ENCODE measurements at regions not wholly inside any gene's neighbourhood (a gene's known extent, or its start where the extent isn't known, plus 50 kb on each side); places are given as distances from the start of the nearest gene placed in this dataset.
"Not testable (repeated sequence)": the region's sequence is repeated elsewhere in the genome, so short reads cannot be mapped to it uniquely, and the experiment has no call there.

- not testable (repeated sequence) for H3K4me3 ChIP-seq (ENCODE audit: low read depth in 1 of 2, low read length in 2 of 2)
Measured at GRCh38 chr2:131618320-131618719, 90.6 kb downstream of the CCDC74A start.

GRCh38 chr2:131622874-131623273 is 95.2 kb downstream of the CCDC74A start:
- not testable (repeated sequence) for H3K36me3 ChIP-seq (ENCODE audit: control insufficient read depth in 1 of 2, insufficient read depth in 2 of 2, low read length in 2 of 2); H3K27ac ChIP-seq (ENCODE audit: low read length); H3K27me3 ChIP-seq (ENCODE audit: low read depth, low read length); H3K4me1 ChIP-seq (ENCODE audit: control insufficient read depth in 1 of 2, insufficient read depth in 2 of 2, low read length in 2 of 2); H3K4me3 ChIP-seq (ENCODE audit: low read depth in 1 of 2, low read length in 2 of 2); H3K9me3 ChIP-seq (ENCODE audit: control insufficient read depth in 1 of 2, low read length in 2 of 2)

More at GRCh38 chr2:131618320-131618719, 90.6 kb downstream of the CCDC74A start:
- H3K27me3 ChIP-seq (ENCODE audit: low read depth, low read length); H3K4me1 ChIP-seq (ENCODE audit: control insufficient read depth in 1 of 2, insufficient read depth in 2 of 2, low read length in 2 of 2); H3K27ac ChIP-seq (ENCODE audit: low read length); H3K36me3 ChIP-seq (ENCODE audit: control insufficient read depth in 1 of 2, insufficient read depth in 2 of 2, low read length in 2 of 2); H3K9me3 ChIP-seq (ENCODE audit: control insufficient read depth in 1 of 2, low read length in 2 of 2): not testable (repeated sequence)

GRCh38 chr2:131626011-131626410 is 98.3 kb downstream of the CCDC74A start:
- not testable (repeated sequence) for H3K27ac ChIP-seq (ENCODE audit: low read length); H3K4me3 ChIP-seq (ENCODE audit: low read depth in 1 of 2, low read length in 2 of 2); H3K9me3 ChIP-seq (ENCODE audit: control insufficient read depth in 1 of 2, low read length in 2 of 2); H3K27me3 ChIP-seq (ENCODE audit: low read depth, low read length); H3K36me3 ChIP-seq (ENCODE audit: control insufficient read depth in 1 of 2, insufficient read depth in 2 of 2, low read length in 2 of 2); H3K4me1 ChIP-seq (ENCODE audit: control insufficient read depth in 1 of 2, insufficient read depth in 2 of 2, low read length in 2 of 2)

GRCh38 chr2:131626565-131626964 is 98.9 kb downstream of the CCDC74A start:
- H3K4me1 ChIP-seq (ENCODE audit: control insufficient read depth in 1 of 2, insufficient read depth in 2 of 2, low read length in 2 of 2); H3K4me3 ChIP-seq (ENCODE audit: low read depth in 1 of 2, low read length in 2 of 2); H3K27ac ChIP-seq (ENCODE audit: low read length); H3K9me3 ChIP-seq (ENCODE audit: control insufficient read depth in 1 of 2, low read length in 2 of 2); H3K27me3 ChIP-seq (ENCODE audit: low read depth, low read length); H3K36me3 ChIP-seq (ENCODE audit: control insufficient read depth in 1 of 2, insufficient read depth in 2 of 2, low read length in 2 of 2): not testable (repeated sequence)

- H3K9me3 ChIP-seq (ENCODE audit: control insufficient read depth in 1 of 2, low read length in 2 of 2); H3K27ac ChIP-seq (ENCODE audit: low read length); H3K27me3 ChIP-seq (ENCODE audit: low read depth, low read length); H3K4me1 ChIP-seq (ENCODE audit: control insufficient read depth in 1 of 2, insufficient read depth in 2 of 2, low read length in 2 of 2); H3K4me3 ChIP-seq (ENCODE audit: low read depth in 1 of 2, low read length in 2 of 2); H3K36me3 ChIP-seq (ENCODE audit: control insufficient read depth in 1 of 2, insufficient read depth in 2 of 2, low read length in 2 of 2): not testable (repeated sequence)
Measured at GRCh38 chr2:131627777-131628176, 100.1 kb downstream of the CCDC74A start.

- not testable (repeated sequence) for H3K36me3 ChIP-seq (ENCODE audit: control insufficient read depth in 1 of 2, insufficient read depth in 2 of 2, low read length in 2 of 2); H3K4me1 ChIP-seq (ENCODE audit: control insufficient read depth in 1 of 2, insufficient read depth in 2 of 2, low read length in 2 of 2); H3K4me3 ChIP-seq (ENCODE audit: low read depth in 1 of 2, low read length in 2 of 2); H3K27me3 ChIP-seq (ENCODE audit: low read depth, low read length); H3K27ac ChIP-seq (ENCODE audit: low read length); H3K9me3 ChIP-seq (ENCODE audit: control insufficient read depth in 1 of 2, low read length in 2 of 2)
Measured at GRCh38 chr2:131631648-131632047, 104.0 kb downstream of the CCDC74A start.

GRCh38 chr2:131633405-131633804 is 105.7 kb downstream of the CCDC74A start:
- H3K27me3 ChIP-seq (ENCODE audit: low read depth, low read length); H3K4me3 ChIP-seq (ENCODE audit: low read depth in 1 of 2, low read length in 2 of 2); H3K27ac ChIP-seq (ENCODE audit: low read length); H3K36me3 ChIP-seq (ENCODE audit: control insufficient read depth in 1 of 2, insufficient read depth in 2 of 2, low read length in 2 of 2); H3K9me3 ChIP-seq (ENCODE audit: control insufficient read depth in 1 of 2, low read length in 2 of 2); H3K4me1 ChIP-seq (ENCODE audit: control insufficient read depth in 1 of 2, insufficient read depth in 2 of 2, low read length in 2 of 2): not testable (repeated sequence)

- H3K4me1 ChIP-seq (ENCODE audit: control insufficient read depth in 1 of 2, insufficient read depth in 2 of 2, low read length in 2 of 2); H3K27ac ChIP-seq (ENCODE audit: low read length); H3K4me3 ChIP-seq (ENCODE audit: low read depth in 1 of 2, low read length in 2 of 2); H3K27me3 ChIP-seq (ENCODE audit: low read depth, low read length); H3K9me3 ChIP-seq (ENCODE audit: control insufficient read depth in 1 of 2, low read length in 2 of 2); H3K36me3 ChIP-seq (ENCODE audit: control insufficient read depth in 1 of 2, insufficient read depth in 2 of 2, low read length in 2 of 2): not testable (repeated sequence)
Measured at GRCh38 chr2:131633827-131634695, 106.4 kb downstream of the CCDC74A start.

- H3K27ac ChIP-seq (ENCODE audit: low read length): no peak overlapping the region
- no peaks in the 10 kb centered on the region for H3K36me3 ChIP-seq (ENCODE audit: control insufficient read depth in 1 of 2, insufficient read depth in 2 of 2, low read length in 2 of 2)
- no peaks in the 10 kb centered on the region for H3K9me3 ChIP-seq (ENCODE audit: control insufficient read depth in 1 of 2, low read length in 2 of 2)
- no peaks in the 10 kb centered on the region for H3K27me3 ChIP-seq (ENCODE audit: low read depth, low read length)
- H3K4me1 ChIP-seq (ENCODE audit: control insufficient read depth in 1 of 2, insufficient read depth in 2 of 2, low read length in 2 of 2): no peaks in the 10 kb centered on the region
- no peak overlapping the region for H3K4me3 ChIP-seq (ENCODE audit: low read depth in 1 of 2, low read length in 2 of 2)
Measured at GRCh38 chr2:131635611-131636010, 107.9 kb downstream of the CCDC74A start.

GRCh38 chr2:131636704-131637308 is 109.1 kb downstream of the CCDC74A start:
- H3K4me3 ChIP-seq (ENCODE audit: low read depth in 1 of 2, low read length in 2 of 2); H3K9me3 ChIP-seq (ENCODE audit: control insufficient read depth in 1 of 2, low read length in 2 of 2); H3K36me3 ChIP-seq (ENCODE audit: control insufficient read depth in 1 of 2, insufficient read depth in 2 of 2, low read length in 2 of 2); H3K27me3 ChIP-seq (ENCODE audit: low read depth, low read length); H3K4me1 ChIP-seq (ENCODE audit: control insufficient read depth in 1 of 2, insufficient read depth in 2 of 2, low read length in 2 of 2); H3K27ac ChIP-seq (ENCODE audit: low read length): not testable (repeated sequence)

- not testable (repeated sequence) for H3K27ac ChIP-seq (ENCODE audit: low read length); H3K27me3 ChIP-seq (ENCODE audit: low read depth, low read length); H3K9me3 ChIP-seq (ENCODE audit: control insufficient read depth in 1 of 2, low read length in 2 of 2); H3K36me3 ChIP-seq (ENCODE audit: control insufficient read depth in 1 of 2, insufficient read depth in 2 of 2, low read length in 2 of 2); H3K4me1 ChIP-seq (ENCODE audit: control insufficient read depth in 1 of 2, insufficient read depth in 2 of 2, low read length in 2 of 2); H3K4me3 ChIP-seq (ENCODE audit: low read depth in 1 of 2, low read length in 2 of 2)
Measured at GRCh38 chr2:131639001-131639620, 111.4 kb downstream of the CCDC74A start.

Measured in muscle layer of duodenum (tissue), 2 donors.